H1 (cell line): ENCODE measurements at regions not wholly inside any gene's neighbourhood (a gene's known extent, or its start where the extent isn't known, plus 50 kb on each side); places are given as distances from the start of the nearest gene placed in this dataset.

Experiments used
- CTCF ChIA-PET: fragments of 300-600 bp; sonication (Branson Sonifier 250); formaldehyde crosslinking; loops from one replicate; lab custom pipeline; 2021; ENCODE audit not compliant: partially characterized antibody; lab: Charles Lee
- POLR2A ChIA-PET: fragments of 300-600 bp; sonication (Branson Sonifier 250); formaldehyde crosslinking; loops from one replicate; lab custom pipeline; 2021; ENCODE audit warnings: inconsistent platforms; ENCODE audit not compliant: partially characterized antibody; lab: Charles Lee
- DNase-seq, 2 experiments: peaks; one replicate each; pipeline versions ENCODE4 v3.0.0 to v3.0.0-alpha.2; 2010 to 2022; ENCODE audit warnings: low spot score in 2 of 2, low read depth in 1 of 2, mixed read lengths in 1 of 2
- FAIRE-seq: peaks from 2 replicates; lab custom pipeline; 2011; peaks lifted over from hg19 to GRCh38; lab: Jason Lieb, UNC
- H2AFZ ChIP-seq: 2 replicates; pipeline ENCODE4 v1.8.1; 2012; ENCODE audit warnings: low read length, inconsistent platforms
- H2AK5ac ChIP-seq: 2 replicates; pipeline ENCODE4 v1.6.1; 2013; ENCODE audit warnings: low read depth, low read length
- H2BK120ac ChIP-seq: replicated peaks from 2 replicates; pipeline ENCODE3; 2013; ENCODE audit warnings: low read depth, low read length, inconsistent platforms
- H2BK12ac ChIP-seq: 2 replicates; pipeline ENCODE4 v1.6.1; 2013; ENCODE audit warnings: low read depth, low read length
- H2BK15ac ChIP-seq: 2 replicates; pipeline ENCODE4 v1.6.1; 2013; ENCODE audit warnings: low read length
- H2BK20ac ChIP-seq: 2 replicates; pipeline ENCODE4 v1.6.1; 2013; ENCODE audit warnings: low read length
- H2BK5ac ChIP-seq: 2 replicates; pipeline ENCODE4 v1.6.1; 2013; ENCODE audit warnings: low read depth, low read length
- H3K14ac ChIP-seq: 2 replicates; pipeline ENCODE4 v1.6.1; 2013; ENCODE audit warnings: inconsistent platforms; ENCODE audit not compliant: insufficient read length
- H3K18ac ChIP-seq: 2 replicates; pipeline ENCODE4 v1.6.1; 2013; ENCODE audit warnings: low read length; ENCODE audit errors: extremely low read depth
- H3K23ac ChIP-seq: 2 replicates; pipeline ENCODE4 v1.6.1; 2013; ENCODE audit warnings: inconsistent platforms; ENCODE audit not compliant: insufficient read length
- H3K23me2 ChIP-seq: 2 replicates; pipeline ENCODE4 v1.6.1; 2013; ENCODE audit warnings: low read depth, low read length
- H3K27ac ChIP-seq: 2 replicates; pipeline ENCODE4 v1.6.1; 2011; ENCODE audit warnings: low read depth, low read length, inconsistent platforms
- H3K27me3 ChIP-seq, 4 experiments: replicated peaks in 1 of 4; 1 replicate in 1 of 4; 2 replicates in 3 of 4; pipeline versions ENCODE4 v1.6.1 to v1.8.1; 2011 to 2013; ENCODE audit warnings: low read length in 3 of 4, mild to moderate bottlenecking in 3 of 4, inconsistent platforms in 2 of 4, mixed read lengths in 2 of 4, moderate library complexity in 1 of 4; ENCODE audit not compliant: control insufficient read depth in 3 of 4, insufficient read depth in 3 of 4; ENCODE audit errors: extremely low read depth in 1 of 4
- H3K36me3 ChIP-seq, 4 experiments: 2 replicates each; pipeline versions ENCODE4 v1.6.1 to v1.8.1; 2011 to 2013; ENCODE audit warnings: mild to moderate bottlenecking in 4 of 4, low read length in 3 of 4, moderate library complexity in 2 of 4, control low read depth in 1 of 4, inconsistent platforms in 1 of 4; ENCODE audit not compliant: insufficient read depth in 4 of 4, control insufficient read depth in 2 of 4
- H3K4ac ChIP-seq: replicated peaks from 2 replicates; pipeline ENCODE3; 2013; ENCODE audit warnings: low read length, low read depth, mixed read lengths, inconsistent platforms; ENCODE audit not compliant: insufficient read length
- H3K4me1 ChIP-seq, 4 experiments: replicated peaks in 1 of 4; 1 replicate in 1 of 4; 2 replicates in 3 of 4; pipeline versions ENCODE4 v1.6.1 to v1.8.1; 2011 to 2013; ENCODE audit warnings: low read length in 3 of 4, inconsistent platforms in 2 of 4, mixed read lengths in 1 of 4; ENCODE audit not compliant: insufficient read depth in 4 of 4, control insufficient read depth in 3 of 4
- H3K4me2 ChIP-seq, 2 experiments: 2 replicates each; pipeline versions ENCODE4 v1.6.1 to v1.8.1; 2011 to 2013; ENCODE audit warnings: low read depth in 2 of 2, low read length in 2 of 2, control low read depth in 1 of 2, inconsistent platforms in 1 of 2, mild to moderate bottlenecking in 1 of 2; ENCODE audit not compliant: insufficient read depth in 1 of 2
- H3K4me3 ChIP-seq, 4 experiments: fragments of 200-600, 300-600 bp in 1 of 4; sonication (generic), shearing (Covaris generic), sonication (Bioruptor Twin) in 1 of 4; 2 replicates each; pipeline versions ENCODE4 v1.5.1 to v1.8.1; 2011 to 2016; ENCODE audit warnings: low read length in 4 of 4, low read depth in 3 of 4, control low read depth in 2 of 4, inconsistent platforms in 2 of 4, mild to moderate bottlenecking in 2 of 4, mixed read lengths in 1 of 4, moderate library complexity in 1 of 4; ENCODE audit not compliant: insufficient read depth in 2 of 4; ENCODE audit errors: extremely low read depth in 1 of 4
- H3K56ac ChIP-seq: replicated peaks from 2 replicates; pipeline ENCODE3; 2013; ENCODE audit warnings: low read depth, mild to moderate bottlenecking, mixed read lengths, low read length, inconsistent platforms; ENCODE audit not compliant: insufficient read length
- H3K79me1 ChIP-seq: 2 replicates; pipeline ENCODE4 v1.6.1; 2013; ENCODE audit warnings: low read depth, low read length, control low read depth
- H3K79me2 ChIP-seq, 2 experiments: 2 replicates each; pipeline versions ENCODE4 v1.6.1 to v1.8.1; 2012 to 2013; ENCODE audit warnings: low read length in 2 of 2, mild to moderate bottlenecking in 2 of 2, inconsistent platforms in 1 of 2; ENCODE audit not compliant: insufficient read depth in 2 of 2, control insufficient read depth in 1 of 2
- H3K9ac ChIP-seq, 4 experiments: replicated peaks in 1 of 4; 1 replicate in 1 of 4; 2 replicates in 3 of 4; pipeline versions ENCODE4 v1.6.1 to v1.8.1; 2011 to 2013; ENCODE audit warnings: low read depth in 3 of 4, low read length in 3 of 4, control low read depth in 2 of 4, mild to moderate bottlenecking in 2 of 4, moderate library complexity in 2 of 4, inconsistent platforms in 1 of 4; ENCODE audit errors: extremely low read depth in 1 of 4
- H3K9me3 ChIP-seq, 2 experiments: 2 replicates each; pipeline versions ENCODE4 v1.6.1 to v1.8.1; 2012 to 2013; ENCODE audit warnings: mild to moderate bottlenecking in 2 of 2, moderate library complexity in 2 of 2, control low read depth in 1 of 2, inconsistent platforms in 1 of 2, low read depth in 1 of 2, low read length in 1 of 2, mixed read lengths in 1 of 2; ENCODE audit not compliant: insufficient read depth in 2 of 2
- H4K20me1 ChIP-seq, 2 experiments: replicated peaks in 1 of 2; 2 replicates each; pipeline versions ENCODE3 to v1.8.1; 2011 to 2013; ENCODE audit warnings: inconsistent platforms in 2 of 2, low read length in 2 of 2, mild to moderate bottlenecking in 1 of 2; ENCODE audit not compliant: insufficient read depth in 2 of 2, control insufficient read depth in 1 of 2
- H4K5ac ChIP-seq: 2 replicates; pipeline ENCODE4 v1.6.1; 2013; ENCODE audit warnings: low read length, low read depth, mixed read lengths, inconsistent platforms; ENCODE audit not compliant: insufficient read length
- H4K8ac ChIP-seq: 2 replicates; pipeline ENCODE4 v1.8.0; 2013; ENCODE audit warnings: mild to moderate bottlenecking, moderate library complexity, low read length, inconsistent platforms; ENCODE audit not compliant: insufficient read depth; ENCODE audit errors: extremely low read depth
- H4K91ac ChIP-seq: replicated peaks from 2 replicates; pipeline ENCODE3; 2013; ENCODE audit warnings: low read length, mixed read lengths, inconsistent platforms; ENCODE audit not compliant: insufficient read length
- HDAC2 ChIP-seq, 2 experiments: fragments of 300-600 bp in 1 of 2; sonication (generic) in 1 of 2; IDR thresholded peaks; 2 replicates each; pipeline ENCODE4 v1.6.1; 2011 to 2012; ENCODE audit warnings: low read depth in 2 of 2, low read length in 2 of 2, mild to moderate bottlenecking in 2 of 2, moderate library complexity in 2 of 2, borderline replicate concordance in 1 of 2, inconsistent platforms in 1 of 2
- PHF8 ChIP-seq: fragments of 200-600 bp; sonication (generic); conservative IDR thresholded peaks from 2 replicates; pipeline ENCODE4 v1.7.1; 2012; ENCODE audit warnings: low read depth, mild to moderate bottlenecking, inconsistent platforms, low read length, moderate library complexity
- RXRA ChIP-seq: IDR thresholded peaks from 2 replicates; pipeline ENCODE4 v1.6.1; 2011; ENCODE audit warnings: low read depth, mild to moderate bottlenecking, low read length, moderate library complexity; ENCODE audit not compliant: insufficient read depth
- SRF ChIP-seq: IDR thresholded peaks from 2 replicates; pipeline ENCODE4 v1.6.1; 2011; ENCODE audit warnings: mild to moderate bottlenecking, low read depth, low read length, moderate library complexity
- TAF7 ChIP-seq: optimal IDR thresholded peaks from 2 replicates; pipeline ENCODE3; 2011; ENCODE audit warnings: low read depth, mild to moderate bottlenecking, inconsistent platforms, low read length, moderate library complexity, borderline replicate concordance
- WGBS, 2 experiments: shearing (Covaris generic) in 1 of 2; methylation state at CpG; one replicate each; pipeline versions ENCODE4 v1.1.6 to v1.1.7; 2013 to 2015; ENCODE audit warnings: low lambda C conversion rate in 2 of 2, mixed read lengths in 2 of 2, inconsistent platforms in 1 of 2, low coverage in 1 of 2, missing lambda C conversion rate in 1 of 2; ENCODE audit not compliant: insufficient replicate concordance in 2 of 2, insufficient coverage in 1 of 2, insufficient read length in 1 of 2; ENCODE audit errors: extremely low coverage in 1 of 2, missing lambda C conversion rate in 1 of 2; 5-methylcytosine and 5-hydroxymethylcytosine counted together

- Histone ChIP-seq H3K23ac (no peak overlapping the region), H4K91ac (no peak overlapping the region), H2BK120ac (no peak overlapping the region), H3K27me3 (no peaks in the 10 kb centered on the region), H3K14ac (no peak overlapping the region), H4K8ac (no peak overlapping the region; the same call in 1 of the 2 replicates), H2BK20ac (no peak overlapping the region), H2BK5ac (no peak overlapping the region), H3K4ac (no peak overlapping the region), H3K79me1 (no peaks in the 10 kb centered on the region), H3K4me2 (no peak overlapping the region), H3K56ac (no peak overlapping the region), H3K4me1 (no peaks in the 10 kb centered on the region), H3K9me3 (no peaks in the 10 kb centered on the region), H3K4me3 (no peak overlapping the region), H4K20me1 (no peaks in the 10 kb centered on the region), H3K27ac (no peak overlapping the region), H3K23me2 (no peaks in the 10 kb centered on the region; the same call in 1 of the 2 replicates), H2BK15ac (no peak overlapping the region), H4K5ac (no peak overlapping the region), H3K79me2 (no peaks in the 10 kb centered on the region), H2AK5ac (no peak overlapping the region), H3K18ac (no peak overlapping the region), H3K9ac (no peak overlapping the region), H2AFZ (no peak overlapping the region), H3K36me3 (no peaks in the 10 kb centered on the region), H2BK12ac (no peak overlapping the region)
- POLR2A ChIA-PET: no interaction called here
- TF ChIP-seq PHF8 (no peak), TAF7 (no peak), SRF (no peak), RXRA (no peak), HDAC2 (IDR thresholded peaks at IDR 0.05; ENCODE audit: borderline replicate concordance in 1 of 2, low read depth in 2 of 2, low read length in 2 of 2) (no peak)
- CTCF ChIA-PET: interaction anchor here (1.2 kb wide), 1 partner anchor 196 kb away, joined by 3 read pairs; no protein-coding TSS in a partner anchor
- FAIRE-seq (no peak), DNase-seq (no peak)
- 86% methylated on average over 2 of the region's 2 CpGs; no CpG with 5 or more reads in 1 of the 2 experiments for WGBS, 2 experiments
Observed at GRCh38 chr1:177573901-177574300, 396.0 kb downstream of the SEC16B start.
